H9 (cell line): ENCODE measurements at regions not wholly inside any gene's neighbourhood (a gene's known extent, or its start where the extent isn't known, plus 50 kb on each side); places are given as distances from the start of the nearest gene placed in this dataset.

Source experiments
- DNase-seq: peaks from one replicate; pipeline ENCODE4 v3.0.0-alpha.2; 2017
- H2AFZ ChIP-seq: one replicate; pipeline ENCODE4 v1.6.1; 2013; ENCODE audit warnings: mild to moderate bottlenecking, low read length, control low read depth, moderate library complexity
- H2AK5ac ChIP-seq: 2 replicates; pipeline ENCODE4 v1.6.1; 2013; ENCODE audit warnings: low read length, control low read depth, mixed read lengths; ENCODE audit not compliant: insufficient read length
- H2BK120ac ChIP-seq: one replicate; pipeline ENCODE4 v1.6.1; 2013; ENCODE audit warnings: low read depth, mild to moderate bottlenecking, low read length, control low read depth, inconsistent platforms; ENCODE audit not compliant: poor library complexity, severe bottlenecking
- H2BK12ac ChIP-seq: 2 replicates; pipeline ENCODE4 v1.6.1; 2013; ENCODE audit warnings: low read length, control low read depth, mixed read lengths, low read depth; ENCODE audit not compliant: insufficient read length
- H2BK15ac ChIP-seq: 2 replicates; pipeline ENCODE4 v1.6.1; 2013; ENCODE audit warnings: low read depth, low read length, control low read depth
- H2BK20ac ChIP-seq: one replicate; pipeline ENCODE4 v1.6.1; 2013; ENCODE audit warnings: low read depth, mild to moderate bottlenecking, low read length, control low read depth, inconsistent platforms; ENCODE audit not compliant: poor library complexity, severe bottlenecking
- H2BK5ac ChIP-seq: 2 replicates; pipeline ENCODE4 v1.6.1; 2013; ENCODE audit warnings: low read length, control low read depth, mixed read lengths; ENCODE audit not compliant: insufficient read length
- H3K14ac ChIP-seq: 2 replicates; pipeline ENCODE4 v1.6.1; 2013; ENCODE audit warnings: low read length, control low read depth; ENCODE audit not compliant: insufficient read depth
- H3K18ac ChIP-seq: 2 replicates; pipeline ENCODE4 v1.6.1; 2013; ENCODE audit warnings: low read depth, mild to moderate bottlenecking, mixed read lengths, low read length, control low read depth; ENCODE audit not compliant: insufficient read length
- H3K23ac ChIP-seq: 2 replicates; pipeline ENCODE4 v1.6.1; 2013; ENCODE audit warnings: low read length, control low read depth, mixed read lengths, low read depth; ENCODE audit not compliant: insufficient read length
- H3K23me2 ChIP-seq: 2 replicates; pipeline ENCODE4 v1.6.1; 2013; ENCODE audit warnings: low read depth, mild to moderate bottlenecking, mixed read lengths, low read length, control low read depth; ENCODE audit not compliant: insufficient read length, poor library complexity, severe bottlenecking
- H3K27ac ChIP-seq: 2 replicates; pipeline ENCODE4 v1.5.1; 2013; ENCODE audit warnings: low read length, control low read depth, mixed read lengths, low read depth; ENCODE audit not compliant: insufficient read length
- H3K27me3 ChIP-seq: 2 replicates; pipeline ENCODE4 v1.6.1; 2013; ENCODE audit warnings: low read length, control low read depth, inconsistent platforms; ENCODE audit not compliant: insufficient read depth
- H3K4ac ChIP-seq: 2 replicates; pipeline ENCODE4 v1.6.1; 2013; ENCODE audit warnings: low read depth, mild to moderate bottlenecking, control low read depth, inconsistent platforms, low read length, moderate library complexity
- H3K4me1 ChIP-seq: 2 replicates; pipeline ENCODE4 v1.6.1; 2013; ENCODE audit warnings: low read length, control low read depth, inconsistent platforms; ENCODE audit not compliant: insufficient read depth
- H3K4me2 ChIP-seq: 2 replicates; pipeline ENCODE4 v1.6.1; 2013; ENCODE audit warnings: low read length, control low read depth, mixed read lengths; ENCODE audit not compliant: insufficient read length, insufficient read depth
- H3K56ac ChIP-seq: 2 replicates; pipeline ENCODE4 v1.6.1; 2013; ENCODE audit warnings: low read depth, mild to moderate bottlenecking, mixed read lengths, low read length, control low read depth; ENCODE audit not compliant: insufficient read length
- H3K79me1 ChIP-seq: 2 replicates; pipeline ENCODE4 v1.6.1; 2013; ENCODE audit warnings: low read depth, mild to moderate bottlenecking, moderate library complexity, low read length, control low read depth, inconsistent platforms; ENCODE audit not compliant: insufficient read depth, poor library complexity, severe bottlenecking
- H3K79me2 ChIP-seq: 2 replicates; pipeline ENCODE4 v1.6.1; 2013; ENCODE audit warnings: low read length, control low read depth, inconsistent platforms; ENCODE audit not compliant: insufficient read depth
- H3K9ac ChIP-seq: 2 replicates; pipeline ENCODE4 v1.6.1; 2013; ENCODE audit warnings: low read length, control low read depth, mixed read lengths; ENCODE audit not compliant: insufficient read length; ENCODE audit errors: extremely low read depth
- H3K9me3 ChIP-seq: one replicate; pipeline ENCODE4 v1.6.1; 2013; ENCODE audit warnings: low read depth, low read length, inconsistent platforms; ENCODE audit not compliant: control insufficient read depth
- H3T11ph ChIP-seq: one replicate; pipeline ENCODE4 v1.6.1; 2013; ENCODE audit warnings: mild to moderate bottlenecking, low read length, control low read depth, inconsistent platforms
- H4K20me1 ChIP-seq: one replicate; pipeline ENCODE4 v1.6.1; 2013; ENCODE audit not compliant: control insufficient read depth, insufficient read length, insufficient read depth
- H4K5ac ChIP-seq: 2 replicates; pipeline ENCODE4 v1.6.1; 2013; ENCODE audit warnings: low read depth, mild to moderate bottlenecking, mixed read lengths, low read length, control low read depth; ENCODE audit not compliant: insufficient read length
- H4K8ac ChIP-seq: replicated peaks from 2 replicates; pipeline ENCODE4 v1.6.1; 2013; ENCODE audit warnings: low read length, control low read depth, mixed read lengths, low read depth; ENCODE audit not compliant: insufficient read length
- H4K91ac ChIP-seq: 2 replicates; pipeline ENCODE4 v1.6.1; 2013; ENCODE audit warnings: low read depth, mild to moderate bottlenecking, moderate library complexity, mixed read lengths, low read length, control low read depth; ENCODE audit not compliant: insufficient read length
- H3K27ac Mint-ChIP-seq, 3 experiments: 2 replicates in 2 of 3; 3 replicates in 1 of 3; pipeline ENCODE4 v1.8.0; 2020 to 2021; ENCODE audit warnings: mixed read lengths in 3 of 3, mild to moderate bottlenecking in 1 of 3, moderate library complexity in 1 of 3
- H3K27me3 Mint-ChIP-seq: 2 replicates; pipeline ENCODE4 v1.8.0; 2021; ENCODE audit warnings: low read depth, mild to moderate bottlenecking, moderate library complexity, mixed read lengths
- H3K36me3 Mint-ChIP-seq, 3 experiments: 2 replicates in 2 of 3; 3 replicates in 1 of 3; pipeline ENCODE4 v1.8.0; 2020 to 2021; ENCODE audit warnings: low read depth in 3 of 3, mixed read lengths in 3 of 3; ENCODE audit not compliant: insufficient read depth in 1 of 3
- H3K4me1 Mint-ChIP-seq, 2 experiments: 2 replicates each; pipeline ENCODE4 v1.8.0; 2020; ENCODE audit warnings: mixed read lengths in 2 of 2
- H3K4me3 Mint-ChIP-seq, 2 experiments: 2 replicates in 1 of 2; 3 replicates in 1 of 2; pipeline ENCODE4 v1.8.0; 2020 to 2021; ENCODE audit warnings: mild to moderate bottlenecking in 2 of 2, mixed read lengths in 2 of 2, moderate library complexity in 1 of 2
- H3K9me3 Mint-ChIP-seq, 2 experiments: 2 replicates in 1 of 2; 3 replicates in 1 of 2; pipeline ENCODE4 v1.8.0; 2020; ENCODE audit warnings: mild to moderate bottlenecking in 2 of 2, mixed read lengths in 2 of 2, moderate library complexity in 1 of 2
- WGBS: extraction: QIAGEN DNeasy Blood & Tissue Kit; methylation state at CpG from one replicate; pipeline ENCODE4 v1.1.7; 2013; ENCODE audit warnings: missing lambda C conversion rate, low lambda C conversion rate, mixed read lengths; ENCODE audit not compliant: insufficient read length; ENCODE audit errors: extremely low coverage; 5-methylcytosine and 5-hydroxymethylcytosine counted together
- TF ChIP-seq, protein P1 (sequence below): fragments of 200-600 bp; sonication (generic); conservative IDR thresholded peaks from 3 replicates; pipeline ENCODE4 v1.8.0; 2021; ENCODE audit warnings: antibody characterized with exemption, mild to moderate bottlenecking

- no peak overlapping the region for H3K14ac ChIP-seq
- Mint-ChIP-seq H3K27ac (no peak overlapping the region), H3K4me3 (no peak overlapping the region), H3K36me3 (peaks cover 0 to 2% (median 0%) of the 10 kb centered on the region in 3 experiments; a peak in 3 of 7 replicates), H3K9me3 (peaks cover 56 to 58% of the 10 kb centered on the region in 2 experiments), H3K27me3 (no peaks in the 10 kb centered on the region), H3K4me1 (no peaks in the 10 kb centered on the region)
- no peaks in the 10 kb centered on the region for H3K4me1 ChIP-seq
- H4K91ac ChIP-seq: no peak overlapping the region
- no peak overlapping the region for H2BK12ac ChIP-seq
- H3K79me2 ChIP-seq: no peaks in the 10 kb centered on the region
- H3K27me3 ChIP-seq: no peaks in the 10 kb centered on the region
- no peak overlapping the region for H4K5ac ChIP-seq
- no peak overlapping the region for H3T11ph ChIP-seq
- no CpG with 5 or more reads among the region's 80 CpGs for WGBS
- no peak overlapping the region for H3K56ac ChIP-seq
- H3K79me1 ChIP-seq: no peaks in the 10 kb centered on the region
- H2AFZ ChIP-seq: no peak overlapping the region
- no peak overlapping the region for H3K27ac ChIP-seq
- no peak overlapping the region for H3K18ac ChIP-seq
- H3K4me2 ChIP-seq: no peak overlapping the region
- no peak overlapping the region for H2BK20ac ChIP-seq
- peaks cover 26% of the 10 kb centered on the region for H3K9me3 ChIP-seq
- DNase-seq: no peak
- no peak overlapping the region for H2AK5ac ChIP-seq
- no peak overlapping the region for H3K23ac ChIP-seq
- H4K8ac ChIP-seq: no peak overlapping the region
- no peak overlapping the region for H2BK5ac ChIP-seq
- H2BK15ac ChIP-seq: no peak overlapping the region
- H3K23me2 ChIP-seq: no peaks in the 10 kb centered on the region
- no peak overlapping the region for H3K9ac ChIP-seq
- H3K4ac ChIP-seq: no peak overlapping the region
- H2BK120ac ChIP-seq: no peak overlapping the region
- H4K20me1 ChIP-seq: no peaks in the 10 kb centered on the region
- TF ChIP-seq, protein P1, sequence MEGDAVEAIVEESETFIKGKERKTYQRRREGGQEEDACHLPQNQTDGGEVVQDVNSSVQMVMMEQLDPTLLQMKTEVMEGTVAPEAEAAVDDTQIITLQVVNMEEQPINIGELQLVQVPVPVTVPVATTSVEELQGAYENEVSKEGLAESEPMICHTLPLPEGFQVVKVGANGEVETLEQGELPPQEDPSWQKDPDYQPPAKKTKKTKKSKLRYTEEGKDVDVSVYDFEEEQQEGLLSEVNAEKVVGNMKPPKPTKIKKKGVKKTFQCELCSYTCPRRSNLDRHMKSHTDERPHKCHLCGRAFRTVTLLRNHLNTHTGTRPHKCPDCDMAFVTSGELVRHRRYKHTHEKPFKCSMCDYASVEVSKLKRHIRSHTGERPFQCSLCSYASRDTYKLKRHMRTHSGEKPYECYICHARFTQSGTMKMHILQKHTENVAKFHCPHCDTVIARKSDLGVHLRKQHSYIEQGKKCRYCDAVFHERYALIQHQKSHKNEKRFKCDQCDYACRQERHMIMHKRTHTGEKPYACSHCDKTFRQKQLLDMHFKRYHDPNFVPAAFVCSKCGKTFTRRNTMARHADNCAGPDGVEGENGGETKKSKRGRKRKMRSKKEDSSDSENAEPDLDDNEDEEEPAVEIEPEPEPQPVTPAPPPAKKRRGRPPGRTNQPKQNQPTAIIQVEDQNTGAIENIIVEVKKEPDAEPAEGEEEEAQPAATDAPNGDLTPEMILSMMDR: no peak
Observed at GRCh38 chr2:91974401-91975129, 2896.7 kb upstream of the TEKT4 start.
